Astrocyte (in vitro differentiated cells and primary cell): ENCODE measurements at regions not wholly inside any gene's neighbourhood (a gene's known extent, or its start where the extent isn't known, plus 50 kb on each side); places are given as distances from the start of the nearest gene placed in this dataset.

Source experiments
- DNase-seq: peaks from one replicate; pipeline ENCODE4 v3.0.0-alpha.2; 2010; ENCODE audit warnings: low read depth
- FAIRE-seq: peaks from 2 replicates; lab custom pipeline; 2011; peaks lifted over from hg19 to GRCh38; lab: Jason Lieb, UNC
- H2AFZ ChIP-seq: 2 replicates; pipeline ENCODE4 v1.6.0; 2012; ENCODE audit warnings: low read depth, low read length, inconsistent platforms
- H3K27ac ChIP-seq: 2 replicates; pipeline ENCODE4 v1.5.1; 2011; ENCODE audit warnings: low read depth, low read length, inconsistent platforms
- H3K27me3 ChIP-seq: 2 replicates; pipeline ENCODE4 v1.6.0; 2011; ENCODE audit warnings: low read length, inconsistent platforms; ENCODE audit not compliant: insufficient read depth
- H3K36me3 ChIP-seq: 2 replicates; pipeline ENCODE4 v1.5.1; 2011; ENCODE audit warnings: low read length, inconsistent platforms; ENCODE audit not compliant: insufficient read depth
- H3K4me1 ChIP-seq: 2 replicates; pipeline ENCODE4 v1.5.1; 2011; ENCODE audit warnings: low read length, inconsistent platforms; ENCODE audit not compliant: insufficient read depth
- H3K4me2 ChIP-seq: 2 replicates; pipeline ENCODE4 v1.6.0; 2012; ENCODE audit warnings: low read length, inconsistent platforms
- H3K4me3 ChIP-seq: 2 replicates; pipeline ENCODE4 v1.5.1; 2011; ENCODE audit warnings: low read depth, mild to moderate bottlenecking, low read length, inconsistent platforms; ENCODE audit not compliant: insufficient read depth
- H3K79me2 ChIP-seq: 2 replicates; pipeline ENCODE4 v1.6.0; 2012; ENCODE audit warnings: mild to moderate bottlenecking, low read length, inconsistent platforms; ENCODE audit not compliant: insufficient read depth
- H3K9ac ChIP-seq: 2 replicates; pipeline ENCODE4 v1.6.0; 2012; ENCODE audit warnings: mild to moderate bottlenecking, low read length, inconsistent platforms
- H3K9me3 ChIP-seq: 2 replicates; pipeline ENCODE4 v1.5.1; 2012; ENCODE audit warnings: low read depth, mild to moderate bottlenecking, low read length, inconsistent platforms; ENCODE audit not compliant: insufficient read depth
- H4K20me1 ChIP-seq: 2 replicates; pipeline ENCODE4 v1.6.0; 2012; ENCODE audit warnings: low read length, inconsistent platforms; ENCODE audit not compliant: insufficient read depth
- H3K27ac Mint-ChIP-seq: one replicate; pipeline ENCODE4 v1.8.0; 2021; ENCODE audit warnings: mild to moderate bottlenecking, mixed read lengths; ENCODE audit not compliant: unreplicated experiment
- H3K27me3 Mint-ChIP-seq: one replicate; pipeline ENCODE4 v1.8.0; 2021; ENCODE audit warnings: low read depth, mixed read lengths; ENCODE audit not compliant: unreplicated experiment
- H3K36me3 Mint-ChIP-seq: one replicate; pipeline ENCODE4 v1.8.0; 2021; ENCODE audit warnings: low read depth, mixed read lengths; ENCODE audit not compliant: unreplicated experiment
- H3K4me1 Mint-ChIP-seq: one replicate; pipeline ENCODE4 v1.8.0; 2021; ENCODE audit warnings: low read depth, mixed read lengths; ENCODE audit not compliant: unreplicated experiment
- H3K4me3 Mint-ChIP-seq: one replicate; pipeline ENCODE4 v1.8.0; 2021; ENCODE audit warnings: mild to moderate bottlenecking, moderate library complexity, mixed read lengths; ENCODE audit not compliant: unreplicated experiment
- H3K9me3 Mint-ChIP-seq: one replicate; pipeline ENCODE4 v1.8.0; 2021; ENCODE audit warnings: mild to moderate bottlenecking, mixed read lengths; ENCODE audit not compliant: unreplicated experiment
- CTCF ChIP-seq: IDR thresholded peaks from 2 replicates; pipeline ENCODE4 v1.5.1; 2011; ENCODE audit warnings: low read depth, mild to moderate bottlenecking, inconsistent platforms, low read length, moderate library complexity; ENCODE audit not compliant: insufficient read depth
- EZH2 ChIP-seq: IDR thresholded peaks from 2 replicates; pipeline ENCODE4 v1.6.1; 2012; ENCODE audit warnings: mild to moderate bottlenecking, low read length, inconsistent platforms; ENCODE audit not compliant: insufficient read depth

GRCh38 chr2:43008388-43008787 is 216.0 kb upstream of the HAAO start:
- Mint-ChIP-seq H3K4me1 (peaks cover 16% of the 10 kb centered on the region), H3K27ac (no peak overlapping the region), H3K27me3 (peaks cover 20% of the 10 kb centered on the region), H3K36me3 (peaks cover 2% of the 10 kb centered on the region), H3K4me3 (no peak overlapping the region), H3K9me3 (peaks cover 9% of the 10 kb centered on the region)
- FAIRE-seq (no peak), DNase-seq (no peak)
- Histone ChIP-seq H3K9ac (no peak overlapping the region), H3K4me2 (no peak overlapping the region), H3K79me2 (no peaks in the 10 kb centered on the region), H3K36me3 (no peaks in the 10 kb centered on the region), H3K4me3 (no peak overlapping the region), H4K20me1 (no peaks in the 10 kb centered on the region), H3K9me3 (peaks cover 9% of the 10 kb centered on the region), H3K27ac (no peak overlapping the region), H3K27me3 (no peaks in the 10 kb centered on the region), H2AFZ (no peak overlapping the region), H3K4me1 (peaks cover 3% of the 10 kb centered on the region)
- TF ChIP-seq EZH2 (no peak), CTCF (no peak)

GRCh38 chr2:43007901-43008300 is 215.5 kb upstream of the HAAO start:
- no peaks in the 10 kb centered on the region for H3K79me2 ChIP-seq
- H3K36me3 ChIP-seq = no peaks in the 10 kb centered on the region
- DNase-seq (no peak), FAIRE-seq (no peak)
- peaks cover 9% of the 10 kb centered on the region for H3K9me3 ChIP-seq
- Mint-ChIP-seq H3K27me3 (peaks cover 20% of the 10 kb centered on the region), H3K27ac (no peak overlapping the region), H3K9me3 (peaks cover 9% of the 10 kb centered on the region), H3K36me3 (peaks cover 2% of the 10 kb centered on the region), H3K4me1 (peaks cover 16% of the 10 kb centered on the region), H3K4me3 (no peak overlapping the region)
- peaks cover 3% of the 10 kb centered on the region for H3K4me1 ChIP-seq
- no peaks in the 10 kb centered on the region for H4K20me1 ChIP-seq
- no peak overlapping the region for H3K9ac ChIP-seq
- H3K27ac ChIP-seq = no peak overlapping the region
- no peak overlapping the region for H3K4me3 ChIP-seq
- H3K4me2 ChIP-seq = no peak overlapping the region
- no peak for TF ChIP-seq EZH2
- TF ChIP-seq CTCF = no peak
- no peak overlapping the region for H2AFZ ChIP-seq
- no peaks in the 10 kb centered on the region for H3K27me3 ChIP-seq

GRCh38 chr2:43006834-43007543 is 214.6 kb upstream of the HAAO start:
- peaks cover 21% of the 10 kb centered on the region for H3K27me3 Mint-ChIP-seq
- H3K4me1 Mint-ChIP-seq = peaks cover 16% of the 10 kb centered on the region
- Histone ChIP-seq H3K4me3 (no peak overlapping the region), H3K79me2 (no peaks in the 10 kb centered on the region), H3K36me3 (no peaks in the 10 kb centered on the region), H4K20me1 (no peaks in the 10 kb centered on the region), H3K4me2 (no peak overlapping the region), H3K9ac (no peak overlapping the region), H2AFZ (no peak overlapping the region), H3K4me1 (peaks cover 3% of the 10 kb centered on the region), H3K27me3 (no peaks in the 10 kb centered on the region), H3K9me3 (peaks cover 9% of the 10 kb centered on the region), H3K27ac (no peak overlapping the region)
- peaks cover 9% of the 10 kb centered on the region for H3K9me3 Mint-ChIP-seq
- TF ChIP-seq EZH2 = no peak
- TF ChIP-seq CTCF = no peak
- H3K4me3 Mint-ChIP-seq = no peak overlapping the region
- H3K36me3 Mint-ChIP-seq = peaks cover 2% of the 10 kb centered on the region
- no peak overlapping the region for H3K27ac Mint-ChIP-seq
- no peak for DNase-seq
- no peak for FAIRE-seq
